ENCODE measurements at regions not wholly inside any gene's neighbourhood (a gene's known extent, or its start where the extent isn't known, plus 50 kb on each side); places are given as distances from the start of the nearest gene placed in this dataset.

GRCh38 chr2:2782007-2782406, 450.9 kb upstream of the MYT1L start:
- Histone ChIP-seq H3K4me2 (ENCODE audit: control insufficient read depth, insufficient read depth) (no peak overlapping the region), H3K79me2 (ENCODE audit: control insufficient read depth, insufficient read depth, low read length) (no peaks in the 10 kb centered on the region), H3K4me1 (ENCODE audit: control insufficient read depth, insufficient read depth, low read length) (no peaks in the 10 kb centered on the region), H2AFZ (ENCODE audit: control insufficient read depth, low read depth, low read length) (no peak overlapping the region), H3K9ac (ENCODE audit: control insufficient read depth, insufficient read depth, low read length) (no peak overlapping the region), H3K9me3 (replicated peaks; ENCODE audit: control insufficient read depth, insufficient read depth, low read length) (no peaks in the 10 kb centered on the region; the same call in 2 of the 3 replicates), H3K27me3 (replicated peaks in 1 of 2; ENCODE audit: control insufficient read depth in 2 of 2, insufficient read depth in 2 of 2, low read length in 1 of 2) (no peaks in the 10 kb centered on the region), H3K27ac (ENCODE audit: control insufficient read depth, insufficient read depth) (no peak overlapping the region), H3K36me3 (ENCODE audit: control insufficient read depth in 2 of 2, insufficient read depth in 2 of 2, low read length in 1 of 2) (no peaks in the 10 kb centered on the region), H3K4me3 (no peak overlapping the region), H4K20me1 (ENCODE audit: control insufficient read depth, insufficient read depth) (no peaks in the 10 kb centered on the region)
- DNase-seq (ENCODE audit: low read depth, low spot score) (no peak), ATAC-seq (no peak), FAIRE-seq (no peak)
- 30% methylated on average over 9 of the region's 9 CpGs for WGBS (ENCODE audit: insufficient coverage, insufficient replicate concordance, low lambda C conversion rate, missing lambda C conversion rate)
- ChIA-PET SMC1A (ENCODE audit: uncharacterized antibody, unreplicated experiment) (no interaction called here), RAD21 (ENCODE audit: unreplicated experiment) (no interaction called here), POLR2A (no interaction called here), CTCF (no interaction called here)
- no TSS peak for BruUV-seq (replicated peaks)
- in situ Hi-C loops (cut with MboI) (no loop called here), intact Hi-C loops (cut with micrococcal nuclease; ENCODE audit: unreplicated experiment) (no loop called here)
- TF ChIP-seq NFYB (IDR thresholded peaks at IDR 0.05; ENCODE audit: insufficient read depth, low read depth, low read length) (no peak), IKZF2 (IDR thresholded peaks at IDR 0.05) (no peak), KLF5 (IDR thresholded peaks at IDR 0.05; ENCODE audit: partially characterized antibody) (no peak), RCOR1 (conservative IDR thresholded peaks at IDR 0.05; ENCODE audit: low read depth, low read length) (no peak), ZNF687 (IDR thresholded peaks at IDR 0.05) (no peak), CREB1 (IDR thresholded peaks at IDR 0.05; ENCODE audit: low read depth) (no peak), NFIC (IDR thresholded peaks at IDR 0.05; ENCODE audit: low read depth, low read length) (no peak), CBX3 (IDR thresholded peaks at IDR 0.05; ENCODE audit: borderline replicate concordance, low read depth) (no peak), ESRRA (IDR thresholded peaks at IDR 0.05; ENCODE audit: low read length) (no peak)

Data from GM12878 (cell line).